Heart right ventricle (tissue), 16 donors: ENCODE measurements at regions not wholly inside any gene's neighbourhood (a gene's known extent, or its start where the extent isn't known, plus 50 kb on each side); places are given as distances from the start of the nearest gene placed in this dataset.
"Not testable (repeated sequence)": the region's sequence is repeated elsewhere in the genome, so short reads cannot be mapped to it uniquely, and the experiment has no call there.

Experiments
- ATAC-seq, 8 donors: fragments of 200-7000 bp; cut with Tn5 transposase; one replicate each; pipeline ENCODE4 v1.9.1; 2020; ENCODE audit warnings: mild to moderate bottlenecking in 8 of 8, moderate library complexity in 8 of 8, moderate number of reproducible peaks in 1 of 8
- DNase-seq, 2 donors: peaks; one replicate each; pipeline ENCODE4 v3.0.0-alpha.2; 2020
- H3K27ac ChIP-seq, 10 donors: fragments of 200-600 bp; sonication (generic) in 2 of 10; one replicate each; pipeline versions ENCODE4 v1.5.0 to v1.8.0; 2020 to 2022; ENCODE audit warnings: mild to moderate bottlenecking in 3 of 10
- H3K27me3 ChIP-seq, 7 donors: fragments of 200-600 bp; one replicate each; pipeline ENCODE4 v1.8.0; 2021 to 2022; ENCODE audit warnings: mild to moderate bottlenecking in 2 of 7
- H3K36me3 ChIP-seq, 9 donors: fragments of 200-600 bp; sonication (generic) in 1 of 9; one replicate each; pipeline versions ENCODE4 v1.5.0 to v1.8.0; 2020 to 2022; ENCODE audit warnings: mild to moderate bottlenecking in 2 of 9
- H3K4me1 ChIP-seq, 9 donors: fragments of 200-600 bp; sonication (generic) in 1 of 9; one replicate each; pipeline versions ENCODE4 v1.5.0 to v1.8.0; 2020 to 2022; ENCODE audit warnings: mild to moderate bottlenecking in 4 of 9
- H3K4me3 ChIP-seq, 10 donors: fragments of 200-600 bp; sonication (generic) in 2 of 10; one replicate each; pipeline versions ENCODE4 v1.5.0 to v1.8.0; 2020 to 2022; ENCODE audit warnings: mild to moderate bottlenecking in 7 of 10, moderate library complexity in 2 of 10
- H3K9me3 ChIP-seq, 11 donors: fragments of 200-600 bp in 10 of 11; sonication (generic) in 2 of 11; one replicate each; pipeline versions ENCODE4 v1.5.0 to v1.8.0; 2013 to 2022; ENCODE audit warnings: mild to moderate bottlenecking in 2 of 11, control low read depth in 1 of 11, moderate library complexity in 1 of 11
- WGBS, 2 donors: extraction: QIAGEN DNeasy Blood & Tissue Kit; methylation state at CpG; one replicate each; pipeline ENCODE4 v1.1.7; 2013; ENCODE audit warnings: inconsistent platforms in 1 of 2; 5-methylcytosine and 5-hydroxymethylcytosine counted together
- intact Hi-C, 10 donors: fragments of 100-400 bp; cut with DNase I; formaldehyde crosslinking; loops; one replicate each; pipeline versions ENCODE4 v1.11.1 to v1.14.2; 2022
- TF ChIP-seq, protein P1 (sequence below), 9 donors: fragments of 200-600 bp; sonication (generic) in 2 of 9; IDR thresholded peaks; one replicate each; pipeline versions ENCODE4 v1.5.0 to v1.8.0; 2021 to 2022; ENCODE audit warnings: antibody characterized with exemption in 9 of 9, mild to moderate bottlenecking in 5 of 9, moderate library complexity in 1 of 9
- donor health status: Arrhythmogenic right ventricular cardiomyopathy.
- donor health status: ischemic (EF 13 %, LVEDD 7.1; RV severe dilation, severe dysfunction).
- donor health status: healthy with polysubstance abuse.
- donor health status: DM: no; HTN: yes; CAD: no.
- donor health status: DM: no; HTN: no; CAD: no.
- donor health status: ischemic (EF 25% LVEDD 6.9; RV normal size, moderate dysfunction).
- donor health status: ischemic (EF 25% LVEDD 5.7; RV mildly dilated, moderate dysfunction).
- donor health status: healthy.
- donor health status: DM: yes; HTN: yes; CAD: no.
- donor health status: Ischemic cardiomyopathy.
- donor health status: ischemic (EF 35%, LVEDD 5.7; RV mildly dilated, moderate dysfunction).
- donor health status: nonischemic (EF 11% LVEDD 7.7; RV severe dilation, severe dysfunction).
- donor health status: DM: yes; HTN: yes; CAD: no.
- donor health status: PGD.
- donor health status: ischemic (EF 29% LVEDD 5.4; RV normal size, mild dysfunction).
- donor health status: nonischemic (EF 23%, LVEDD 6.1; RV moderate dilation, normal function).

DNA sequence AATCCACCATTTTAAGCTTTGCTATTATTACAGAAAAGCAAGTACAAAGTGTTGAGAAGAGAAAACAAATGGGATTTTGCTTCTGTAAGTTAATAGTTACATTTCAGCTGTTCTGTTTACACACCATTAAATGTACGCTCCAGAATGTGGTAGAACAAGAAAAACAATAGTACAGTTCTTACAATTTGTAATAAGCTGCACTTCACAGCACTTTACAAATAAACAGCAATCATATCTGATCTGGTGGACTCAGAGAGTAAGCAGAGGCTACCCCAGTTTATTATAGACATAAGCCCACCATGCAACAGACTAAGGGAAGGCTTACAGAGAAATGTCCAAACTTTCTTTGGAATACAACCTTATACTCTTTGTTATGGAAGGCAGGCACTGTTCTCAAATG lies 126.4 kb downstream of the OXSM start:
- DNase-seq (no peak), ATAC-seq (no peak)
- intact Hi-C loops = no loop called here
- WGBS, 2 donors = 0% methylated on average over 1 of the region's 1 CpG
- Histone ChIP-seq H3K27ac (no peak overlapping the region), H3K27me3 (no peaks in the 10 kb centered on the region), H3K4me1 (no peaks in the 10 kb centered on the region), H3K9me3 (peaks cover 0 to 11% (median 0%) of the 10 kb centered on the region in 11 donors), H3K36me3 (no peaks in the 10 kb centered on the region), H3K4me3 (no peak overlapping the region)
- TF ChIP-seq, protein P1, sequence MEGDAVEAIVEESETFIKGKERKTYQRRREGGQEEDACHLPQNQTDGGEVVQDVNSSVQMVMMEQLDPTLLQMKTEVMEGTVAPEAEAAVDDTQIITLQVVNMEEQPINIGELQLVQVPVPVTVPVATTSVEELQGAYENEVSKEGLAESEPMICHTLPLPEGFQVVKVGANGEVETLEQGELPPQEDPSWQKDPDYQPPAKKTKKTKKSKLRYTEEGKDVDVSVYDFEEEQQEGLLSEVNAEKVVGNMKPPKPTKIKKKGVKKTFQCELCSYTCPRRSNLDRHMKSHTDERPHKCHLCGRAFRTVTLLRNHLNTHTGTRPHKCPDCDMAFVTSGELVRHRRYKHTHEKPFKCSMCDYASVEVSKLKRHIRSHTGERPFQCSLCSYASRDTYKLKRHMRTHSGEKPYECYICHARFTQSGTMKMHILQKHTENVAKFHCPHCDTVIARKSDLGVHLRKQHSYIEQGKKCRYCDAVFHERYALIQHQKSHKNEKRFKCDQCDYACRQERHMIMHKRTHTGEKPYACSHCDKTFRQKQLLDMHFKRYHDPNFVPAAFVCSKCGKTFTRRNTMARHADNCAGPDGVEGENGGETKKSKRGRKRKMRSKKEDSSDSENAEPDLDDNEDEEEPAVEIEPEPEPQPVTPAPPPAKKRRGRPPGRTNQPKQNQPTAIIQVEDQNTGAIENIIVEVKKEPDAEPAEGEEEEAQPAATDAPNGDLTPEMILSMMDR (IDR thresholded peaks at IDR 0.05) = no peak

DNA sequence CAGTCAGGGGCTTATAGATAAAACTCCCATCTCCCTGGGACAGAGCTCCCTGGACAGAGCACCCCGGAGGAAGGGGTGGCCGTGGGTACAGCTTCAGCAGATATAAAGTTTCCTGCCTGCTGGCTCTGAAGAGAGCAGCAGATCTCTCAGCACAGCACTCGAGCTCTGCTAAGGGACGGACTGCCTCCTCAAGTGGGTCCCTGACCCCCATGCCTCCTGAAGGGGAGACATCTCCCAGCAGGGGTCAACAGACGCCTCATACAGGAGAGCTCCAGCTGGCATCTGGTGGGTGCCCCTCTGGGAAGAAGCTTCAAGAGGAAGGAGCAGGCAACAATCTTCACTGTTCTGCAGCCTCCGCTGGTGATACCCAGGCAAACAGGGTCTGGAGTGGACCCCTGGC lies 142.1 kb downstream of the OXSM start:
- intact Hi-C loops, ATAC-seq, H3K36me3 ChIP-seq, H3K27me3 ChIP-seq, DNase-seq, H3K27ac ChIP-seq, H3K4me3 ChIP-seq, H3K4me1 ChIP-seq: not testable (repeated sequence)
- peaks cover 0 to 50% (median 20%) of the 10 kb centered on the region in 11 donors for H3K9me3 ChIP-seq
- 88% methylated on average over 6 of the region's 6 CpGs for WGBS, 2 donors

DNA sequence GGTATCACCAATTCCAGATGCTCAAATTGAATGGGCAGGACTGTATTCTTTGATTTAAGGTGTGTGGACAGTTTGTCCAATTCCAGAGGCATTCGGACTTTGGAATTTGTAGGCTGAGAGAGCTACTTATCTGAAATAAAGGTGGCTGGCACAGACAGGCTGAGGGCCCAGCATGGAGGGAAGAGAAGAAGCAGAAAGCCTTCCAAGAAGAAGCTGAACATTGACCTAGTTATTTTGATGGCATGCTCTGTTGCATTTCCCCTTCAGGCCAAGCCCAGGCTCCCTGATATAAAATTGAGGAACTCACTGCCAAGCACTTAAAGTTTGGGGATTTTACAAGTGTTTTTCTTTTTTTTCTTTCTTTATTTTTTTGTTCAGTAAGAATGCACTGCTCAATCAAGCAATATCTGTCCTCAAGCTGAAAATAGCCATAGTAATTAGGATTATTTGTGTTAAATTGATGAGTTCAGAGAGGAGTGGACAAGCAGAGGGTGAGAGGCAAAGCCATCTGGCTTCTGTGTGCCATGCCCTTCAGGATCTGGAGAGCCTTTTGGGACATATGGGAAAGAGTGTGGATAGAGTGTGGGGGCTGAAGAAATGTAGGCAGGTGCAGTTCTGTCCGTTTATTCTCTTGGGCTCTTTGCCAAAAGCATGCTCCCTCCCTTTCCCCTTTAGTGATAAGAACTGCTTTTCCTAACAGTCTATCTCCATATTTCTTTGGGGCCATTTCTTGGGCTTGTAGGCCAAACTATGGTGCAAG lies 148.9 kb downstream of the OXSM start:
- Histone ChIP-seq H3K36me3 (no peaks in the 10 kb centered on the region), H3K27me3 (no peaks in the 10 kb centered on the region), H3K27ac (no peak overlapping the region), H3K9me3 (peaks cover 0 to 7% (median 3%) of the 10 kb centered on the region in 11 donors), H3K4me1 (no peaks in the 10 kb centered on the region), H3K4me3 (no peak overlapping the region)
- DNase-seq (no peak), ATAC-seq (no peak)
- TF ChIP-seq, protein P1 (IDR thresholded peaks at IDR 0.05) = no peak
- WGBS, 2 donors = 47 to 48% methylated on average over 2 of the region's 2 CpGs
- intact Hi-C loops = no loop called here

DNA sequence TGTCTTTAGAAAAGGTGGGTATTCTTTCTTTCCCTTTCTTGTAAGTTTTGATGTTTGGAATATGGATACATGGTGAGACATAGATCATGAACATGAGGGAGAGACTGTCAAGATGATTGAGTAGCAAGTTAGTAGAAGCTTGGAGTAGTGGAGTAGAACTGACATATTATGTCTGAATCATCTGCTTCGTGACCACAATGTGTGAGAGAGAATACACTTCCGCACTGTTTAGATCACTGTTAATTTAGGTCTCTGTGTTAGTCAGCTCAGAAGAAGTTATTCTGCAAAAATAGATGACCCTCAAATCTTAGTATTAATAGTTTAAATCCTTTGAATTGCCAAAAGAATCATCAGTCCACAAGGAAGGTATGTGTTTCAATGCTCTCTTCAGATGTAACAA lies 151.0 kb downstream of the OXSM start:
- H3K9me3 ChIP-seq = no peaks in the 10 kb centered on the region
- H3K4me3 ChIP-seq = no peak overlapping the region
- H3K27ac ChIP-seq = no peak overlapping the region
- H3K27me3 ChIP-seq = no peaks in the 10 kb centered on the region
- H3K4me1 ChIP-seq = no peaks in the 10 kb centered on the region
- ATAC-seq = no peak
- intact Hi-C loops = no loop called here
- 90 to 96% methylated on average over 2 of the region's 2 CpGs for WGBS, 2 donors
- no peaks in the 10 kb centered on the region for H3K36me3 ChIP-seq
- DNase-seq = no peak
- TF ChIP-seq, protein P1 (IDR thresholded peaks at IDR 0.05) = no peak

DNA sequence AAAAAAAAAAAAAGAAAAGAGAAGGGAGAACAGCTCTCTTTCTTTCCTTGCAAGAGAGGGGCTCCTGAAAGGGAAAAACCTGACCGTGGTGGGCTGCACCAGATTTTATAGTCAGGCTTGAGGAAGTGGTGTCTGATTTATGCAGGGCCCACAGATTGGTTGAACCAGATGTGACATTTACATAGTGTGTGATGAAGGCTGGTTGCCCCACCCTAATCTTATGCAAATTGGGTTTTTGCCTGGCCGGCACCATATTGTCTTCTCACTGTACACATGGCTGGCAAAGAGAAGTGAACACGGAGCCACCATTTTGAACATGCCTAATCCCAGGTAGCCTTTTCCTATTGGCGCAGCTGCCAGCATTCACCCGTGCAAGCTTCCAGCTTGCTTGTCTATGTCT lies 154.4 kb downstream of the OXSM start:
- TF ChIP-seq, protein P1 (IDR thresholded peaks at IDR 0.05) = no peak
- Histone ChIP-seq H3K4me3 (no peak overlapping the region), H3K27ac (no peak overlapping the region), H3K27me3 (no peaks in the 10 kb centered on the region), H3K9me3 (no peaks in the 10 kb centered on the region), H3K4me1 (no peaks in the 10 kb centered on the region), H3K36me3 (no peaks in the 10 kb centered on the region)
- no peak for DNase-seq
- intact Hi-C loops = no loop called here
- WGBS, 2 donors = 94 to 98% methylated on average over 5 of the region's 5 CpGs
- no peak for ATAC-seq
